ENCODE measurements at regions not wholly inside any gene's neighbourhood (a gene's known extent, or its start where the extent isn't known, plus 50 kb on each side); places are given as distances from the start of the nearest gene placed in this dataset.

- Histone ChIP-seq H3K4me3 (no peak overlapping the region), H3K27ac (peak overlapping the region; percentile 48 to 85)
- TF ChIP-seq CTCF (IDR thresholded peaks at IDR 0.05), result no peak
- peak; percentile 81 for DNase-seq (ENCODE audit: low spot score)
Observed at GRCh38 chr10:78802866-78803265, 265.9 kb upstream of the ZMIZ1 start.

GRCh38 chr10:78803710-78804109 lies 265.1 kb upstream of the ZMIZ1 start:
- H3K4me3 ChIP-seq, result no peak overlapping the region
- DNase-seq (ENCODE audit: low spot score), result no peak
- peak overlapping the region in 1 of 2 donors; percentile 85 for H3K27ac ChIP-seq
- TF ChIP-seq CTCF (IDR thresholded peaks at IDR 0.05), result no peak

- DNase-seq (ENCODE audit: low spot score), result no peak
- H3K4me3 ChIP-seq, result no peak overlapping the region
- H3K27ac ChIP-seq, result peak overlapping the region; percentile 73 to 85
- TF ChIP-seq CTCF (IDR thresholded peaks at IDR 0.05), result no peak
Observed at GRCh38 chr10:78804411-78805032, 264.2 kb upstream of the ZMIZ1 start.

- no peak overlapping the region for H3K4me3 ChIP-seq
- peak; percentile 82 for DNase-seq (ENCODE audit: low spot score)
- peak overlapping the region; percentile 73 to 85 for H3K27ac ChIP-seq
- TF ChIP-seq CTCF (IDR thresholded peaks at IDR 0.05), result no peak
Observed at GRCh38 chr10:78805176-78805575, 263.6 kb upstream of the ZMIZ1 start.

- peak overlapping the region in 1 of 2 donors; percentile 85 for H3K27ac ChIP-seq
- DNase-seq (ENCODE audit: low spot score), result no peak
Observed at GRCh38 chr10:78806681-78807221, 262.0 kb upstream of the ZMIZ1 start.

GRCh38 chr10:78807504-78808203 lies 261.1 kb upstream of the ZMIZ1 start:
- no peak overlapping the region for H3K4me3 ChIP-seq
- TF ChIP-seq CTCF (IDR thresholded peaks at IDR 0.05), result no peak
- H3K27ac ChIP-seq, result no peak overlapping the region
- no peak for DNase-seq (ENCODE audit: low spot score)

More at GRCh38 chr10:78806681-78807221, 262.0 kb upstream of the ZMIZ1 start:
- TF ChIP-seq CTCF (IDR thresholded peaks at IDR 0.05), result no peak
- no peak overlapping the region for H3K4me3 ChIP-seq

GRCh38 chr10:78808286-78808685 lies 260.5 kb upstream of the ZMIZ1 start:
- H3K4me3 ChIP-seq, result no peak overlapping the region
- H3K27ac ChIP-seq, result no peak overlapping the region
- no peak for DNase-seq (ENCODE audit: low spot score)
- TF ChIP-seq CTCF (IDR thresholded peaks at IDR 0.05), result no peak

Measured in coronary artery (tissue), 2 donors.